ENCODE measurements at regions not wholly inside any gene's neighbourhood (a gene's known extent, or its start where the extent isn't known, plus 50 kb on each side); places are given as distances from the start of the nearest gene placed in this dataset.

- TF ChIP-seq CTCF (IDR thresholded peaks at IDR 0.05; ENCODE audit: low read depth, low read length, poor library complexity, severe bottlenecking) (no peak), EZH2phosphoT487 (IDR thresholded peaks at IDR 0.05; ENCODE audit: borderline replicate concordance, low read length) (no peak)
These were observed 344.5 kb downstream of the PRR16 start for GRCh38 chr5:120808606-120809005.
